ENCODE measurements at regions not wholly inside any gene's neighbourhood (a gene's known extent, or its start where the extent isn't known, plus 50 kb on each side); places are given as distances from the start of the nearest gene placed in this dataset.

- 66 to 68% methylated on average over 2 of the region's 2 CpGs for WGBS, 2 donors
- intact Hi-C loops (cut with DNase I), result no loop called here
- Histone ChIP-seq H3K4me1 (no peaks in the 10 kb centered on the region), H3K4me3 (no peak overlapping the region), H3K27ac (no peak overlapping the region), H3K36me3 (no peaks in the 10 kb centered on the region), H3K27me3 (no peaks in the 10 kb centered on the region), H3K9me3 (no peaks in the 10 kb centered on the region)
- TF ChIP-seq CTCF (IDR thresholded peaks at IDR 0.05), result no peak
- no peak for ATAC-seq
- DNase-seq, result no peak
These were observed 363.7 kb downstream of the BMPER start for GRCh38 chr7:34269084-34269483.

- Histone ChIP-seq H3K4me1 (no peaks in the 10 kb centered on the region), H3K36me3 (no peaks in the 10 kb centered on the region), H3K9me3 (no peaks in the 10 kb centered on the region), H3K4me3 (no peak overlapping the region), H3K27me3 (no peaks in the 10 kb centered on the region), H3K27ac (no peak overlapping the region)
- intact Hi-C loops (cut with DNase I), result no loop called here
- TF ChIP-seq CTCF (IDR thresholded peaks at IDR 0.05), result no peak
- DNase-seq (no peak), ATAC-seq (no peak)
These were observed 370.3 kb downstream of the BMPER start for GRCh38 chr7:34275624-34276023.

GRCh38 chr7:34277016-34277802 is 371.9 kb downstream of the BMPER start:
- no peaks in the 10 kb centered on the region for H3K27me3 ChIP-seq
- H3K27ac ChIP-seq, result no peak overlapping the region
- no peak overlapping the region for H3K4me3 ChIP-seq
- DNase-seq (no peak), ATAC-seq (no peak)
- no peaks in the 10 kb centered on the region for H3K4me1 ChIP-seq
- no peak for TF ChIP-seq CTCF (IDR thresholded peaks at IDR 0.05)
- peaks cover 0 to 3% (median 0%) of the 10 kb centered on the region in 11 donors for H3K9me3 ChIP-seq
- 65 to 68% methylated on average over 7 of the region's 7 CpGs for WGBS, 2 donors
- intact Hi-C loops (cut with DNase I), result no loop called here
- no peaks in the 10 kb centered on the region for H3K36me3 ChIP-seq

- Histone ChIP-seq H3K27ac (no peak overlapping the region), H3K36me3 (no peaks in the 10 kb centered on the region), H3K27me3 (no peaks in the 10 kb centered on the region), H3K9me3 (peaks cover 0 to 7% (median 0%) of the 10 kb centered on the region in 11 donors), H3K4me1 (no peaks in the 10 kb centered on the region), H3K4me3 (no peak overlapping the region)
- intact Hi-C loops (cut with DNase I), result no loop called here
- DNase-seq (no peak), ATAC-seq (no peak)
- no peak for TF ChIP-seq CTCF (IDR thresholded peaks at IDR 0.05)
- 74 to 79% methylated on average over 4 of the region's 4 CpGs for WGBS, 2 donors
These were observed 372.5 kb downstream of the BMPER start for GRCh38 chr7:34277803-34278199.

Data from heart right ventricle (tissue), 16 donors.